Endothelial cell of umbilical vein (primary cell): ENCODE measurements at regions not wholly inside any gene's neighbourhood (a gene's known extent, or its start where the extent isn't known, plus 50 kb on each side); places are given as distances from the start of the nearest gene placed in this dataset.

ENCODE experiments used
- BruUV-seq: library from RNA; stranded (reverse); fragments of 400-500 nt; replicated peaks from 2 replicates; lab custom pipeline; 2021; lab: Mats Ljungman, UMichigan
- CTCF ChIA-PET: fragments of 300-600, 350-600 bp; sonication (Branson Sonifier 250); formaldehyde crosslinking; loops from one replicate; lab custom pipeline; 2021; ENCODE audit warnings: antibody characterized with exemption, inconsistent platforms; lab: Charles Lee
- POLR2A ChIA-PET: fragments of 300-600, 350-600 bp; sonication (Branson Sonifier 250); formaldehyde crosslinking; loops from one replicate; lab custom pipeline; 2021; ENCODE audit warnings: antibody characterized with exemption, inconsistent platforms; lab: Charles Lee
- DNase-seq: peaks from one replicate; pipeline ENCODE4 v3.0.0-alpha.2; 2011; ENCODE audit warnings: low read depth, low spot score
- FAIRE-seq: peaks from 2 replicates; lab custom pipeline; 2011; peaks lifted over from hg19 to GRCh38; lab: Jason Lieb, UNC
- H2AFZ ChIP-seq: 2 replicates; pipeline ENCODE4 v1.6.0; 2012; ENCODE audit warnings: low read depth, low read length, control low read depth, inconsistent platforms
- H3K27ac ChIP-seq: 2 replicates; pipeline ENCODE4 v1.5.1; 2011; ENCODE audit warnings: low read depth, mild to moderate bottlenecking, control low read depth, low read length, moderate library complexity; ENCODE audit not compliant: insufficient read depth
- H3K27me3 ChIP-seq, 2 experiments: 2 replicates each; pipeline versions ENCODE4 v1.6.0 to v1.6.1; 2011; ENCODE audit warnings: low read length in 2 of 2, mixed read lengths in 1 of 2; ENCODE audit not compliant: control insufficient read depth in 2 of 2, insufficient read depth in 2 of 2
- H3K36me3 ChIP-seq, 2 experiments: 2 replicates in 1 of 2; 3 replicates in 1 of 2; pipeline ENCODE4 v1.5.1; 2011; ENCODE audit warnings: low read length in 2 of 2, mild to moderate bottlenecking in 1 of 2, moderate library complexity in 1 of 2; ENCODE audit not compliant: control insufficient read depth in 2 of 2, insufficient read depth in 2 of 2; ENCODE audit errors: extremely low read depth in 1 of 2
- H3K4me1 ChIP-seq: 3 replicates; pipeline ENCODE4 v1.5.1; 2011; ENCODE audit warnings: mild to moderate bottlenecking, low read length; ENCODE audit not compliant: control insufficient read depth, insufficient read depth; ENCODE audit errors: extremely low read depth
- H3K4me2 ChIP-seq: 2 replicates; pipeline ENCODE4 v1.6.1; 2011; ENCODE audit warnings: low read length, control low read depth, mixed read lengths; ENCODE audit not compliant: insufficient read depth
- H3K4me3 ChIP-seq, 3 experiments: fragments of 200-600 bp in 1 of 3; sonication (generic), shearing (Covaris generic) in 1 of 3; replicated peaks in 1 of 3; 2 replicates each; pipeline ENCODE4 v1.5.1; 2011 to 2016; ENCODE audit warnings: control low read depth in 3 of 3, low read length in 3 of 3, mild to moderate bottlenecking in 2 of 3, inconsistent platforms in 1 of 3, low read depth in 1 of 3, moderate library complexity in 1 of 3; ENCODE audit not compliant: insufficient read depth in 1 of 3
- H3K79me2 ChIP-seq: 2 replicates; pipeline ENCODE4 v1.6.0; 2012; ENCODE audit warnings: low read length, inconsistent platforms; ENCODE audit not compliant: control insufficient read depth, insufficient read depth
- H3K9ac ChIP-seq: replicated peaks from 2 replicates; pipeline ENCODE3; 2011; ENCODE audit warnings: low read length, control low read depth; ENCODE audit not compliant: insufficient read depth; ENCODE audit errors: extremely low read depth
- H3K9me1 ChIP-seq: replicated peaks from 3 replicates; pipeline ENCODE4 v1.6.0; 2011; ENCODE audit warnings: mild to moderate bottlenecking, low read length; ENCODE audit not compliant: control insufficient read depth, insufficient read depth; ENCODE audit errors: extremely low read depth
- H3K9me3 ChIP-seq: replicated peaks from 2 replicates; pipeline ENCODE4 v1.5.1; 2012; ENCODE audit warnings: low read length, inconsistent platforms; ENCODE audit not compliant: control insufficient read depth, insufficient read depth
- H4K20me1 ChIP-seq: replicated peaks from 2 replicates; pipeline ENCODE3; 2011; ENCODE audit warnings: mild to moderate bottlenecking, low read length; ENCODE audit not compliant: control insufficient read depth, insufficient read depth; ENCODE audit errors: extremely low read depth
- EZH2 ChIP-seq: IDR thresholded peaks from 2 replicates; pipeline ENCODE4 v1.6.1; 2012; ENCODE audit warnings: borderline replicate concordance, low read depth, mild to moderate bottlenecking, moderate library complexity, low read length, inconsistent platforms; ENCODE audit not compliant: severe bottlenecking
- FOS ChIP-seq: IDR thresholded peaks from 2 replicates; pipeline ENCODE4 v1.6.1; 2011; ENCODE audit warnings: mild to moderate bottlenecking, low read length, moderate library complexity, borderline replicate concordance; ENCODE audit not compliant: insufficient read depth
- GATA2 ChIP-seq: IDR thresholded peaks from 2 replicates; pipeline ENCODE4 v1.7.0; 2011; ENCODE audit warnings: low read depth, mild to moderate bottlenecking, moderate library complexity, mixed read lengths, low read length; ENCODE audit not compliant: insufficient read length, insufficient read depth
- JUN ChIP-seq: IDR thresholded peaks from 2 replicates; pipeline ENCODE4 v1.6.1; 2011; ENCODE audit warnings: borderline replicate concordance, low read depth; ENCODE audit not compliant: insufficient read length, insufficient read depth
- MYC ChIP-seq: IDR thresholded peaks from one replicate; pipeline ENCODE4 v1.6.1; 2011; ENCODE audit warnings: mild to moderate bottlenecking, low read depth, low read length
- POLR2A ChIP-seq: IDR thresholded peaks from 2 replicates; pipeline ENCODE4 v1.6.1; 2012; ENCODE audit warnings: low read depth, mild to moderate bottlenecking, control low read depth, low read length
- POLR2AphosphoS5 ChIP-seq: IDR thresholded peaks from 2 replicates; pipeline ENCODE4 v1.6.1; 2012; ENCODE audit warnings: low read depth, mild to moderate bottlenecking, control low read depth, low read length, moderate library complexity; ENCODE audit not compliant: insufficient read depth
- dilution Hi-C: fragments of 300-500 bp; cut with MboI; formaldehyde crosslinking; loops from one replicate; pipeline ENCODE4 v1.15.0; 2019; ENCODE audit warnings: low sequenced_read_pairs; ENCODE audit not compliant: extremely low pct_ligation_motif_present
- intact Hi-C: fragments of 100-400 bp; cut with micrococcal nuclease; formaldehyde crosslinking; loops from one replicate; pipeline ENCODE4 v1.10.0; 2022
- TF ChIP-seq, protein P1 (sequence below), 2 donors: IDR thresholded peaks; 1 replicate in 1 of 2; 2 replicates in 1 of 2; pipeline ENCODE4 v1.5.1; 2011; ENCODE audit warnings: low read length in 2 of 2, mild to moderate bottlenecking in 2 of 2, moderate library complexity in 2 of 2, control low read depth in 1 of 2, inconsistent platforms in 1 of 2, low read depth in 1 of 2; ENCODE audit not compliant: insufficient read depth in 1 of 2; ENCODE audit errors: extremely low read depth in 1 of 2
- TF ChIP-seq, protein P2 (sequence below): IDR thresholded peaks from 2 replicates; pipeline ENCODE4 v1.6.1; 2011; ENCODE audit not compliant: insufficient read depth, insufficient read length

DNA sequence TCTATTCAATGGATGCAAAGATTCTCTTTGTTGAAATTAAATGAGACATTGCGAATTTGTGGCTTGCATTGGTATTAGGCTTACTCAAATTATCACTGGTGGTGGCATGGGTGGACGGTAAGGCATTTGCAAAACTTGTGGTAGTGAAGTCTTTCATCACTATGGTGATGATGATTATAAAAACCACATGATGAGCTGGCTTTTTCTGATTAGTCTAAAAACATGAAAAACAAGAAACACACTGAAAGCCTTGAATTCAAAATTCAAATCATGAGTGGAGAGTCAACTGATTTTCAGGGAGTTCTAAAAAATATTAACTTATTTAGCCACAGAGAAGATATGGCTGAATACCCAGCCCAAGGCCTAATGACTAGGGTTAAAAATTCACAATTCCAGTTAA, 99.8 kb upstream of the HGF start:
- dilution Hi-C loops: no loop called here
- intact Hi-C loops: no loop called here
- no peaks in the 10 kb centered on the region for H3K27me3 ChIP-seq
- H3K79me2 ChIP-seq: no peaks in the 10 kb centered on the region
- no peak for DNase-seq
- H3K4me1 ChIP-seq: no peaks in the 10 kb centered on the region
- no peak overlapping the region for H3K9ac ChIP-seq
- no peaks in the 10 kb centered on the region for H3K36me3 ChIP-seq
- ChIA-PET POLR2A (no interaction called here), CTCF (no interaction called here)
- H3K27ac ChIP-seq: no peak overlapping the region
- H3K4me3 ChIP-seq: no peak overlapping the region
- FAIRE-seq: no peak
- H3K9me1 ChIP-seq: no peaks in the 10 kb centered on the region
- BruUV-seq: no TSS peak
- no peak overlapping the region for H2AFZ ChIP-seq
- no peaks in the 10 kb centered on the region for H4K20me1 ChIP-seq
- H3K9me3 ChIP-seq: no peaks in the 10 kb centered on the region
- no peak overlapping the region for H3K4me2 ChIP-seq
- TF ChIP-seq, protein P1, sequence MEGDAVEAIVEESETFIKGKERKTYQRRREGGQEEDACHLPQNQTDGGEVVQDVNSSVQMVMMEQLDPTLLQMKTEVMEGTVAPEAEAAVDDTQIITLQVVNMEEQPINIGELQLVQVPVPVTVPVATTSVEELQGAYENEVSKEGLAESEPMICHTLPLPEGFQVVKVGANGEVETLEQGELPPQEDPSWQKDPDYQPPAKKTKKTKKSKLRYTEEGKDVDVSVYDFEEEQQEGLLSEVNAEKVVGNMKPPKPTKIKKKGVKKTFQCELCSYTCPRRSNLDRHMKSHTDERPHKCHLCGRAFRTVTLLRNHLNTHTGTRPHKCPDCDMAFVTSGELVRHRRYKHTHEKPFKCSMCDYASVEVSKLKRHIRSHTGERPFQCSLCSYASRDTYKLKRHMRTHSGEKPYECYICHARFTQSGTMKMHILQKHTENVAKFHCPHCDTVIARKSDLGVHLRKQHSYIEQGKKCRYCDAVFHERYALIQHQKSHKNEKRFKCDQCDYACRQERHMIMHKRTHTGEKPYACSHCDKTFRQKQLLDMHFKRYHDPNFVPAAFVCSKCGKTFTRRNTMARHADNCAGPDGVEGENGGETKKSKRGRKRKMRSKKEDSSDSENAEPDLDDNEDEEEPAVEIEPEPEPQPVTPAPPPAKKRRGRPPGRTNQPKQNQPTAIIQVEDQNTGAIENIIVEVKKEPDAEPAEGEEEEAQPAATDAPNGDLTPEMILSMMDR (IDR thresholded peaks at IDR 0.05; ENCODE audit: extremely low read depth in 1 of 2, insufficient read depth in 1 of 2, low read depth in 1 of 2, low read length in 2 of 2): no peak
- TF ChIP-seq FOS (no peak), POLR2AphosphoS5 (no peak), JUN (no peak), MYC (no peak), POLR2A (no peak), EZH2 (no peak), GATA2 (no peak)
- TF ChIP-seq, protein P2, sequence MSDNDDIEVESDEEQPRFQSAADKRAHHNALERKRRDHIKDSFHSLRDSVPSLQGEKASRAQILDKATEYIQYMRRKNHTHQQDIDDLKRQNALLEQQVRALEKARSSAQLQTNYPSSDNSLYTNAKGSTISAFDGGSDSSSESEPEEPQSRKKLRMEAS: no peak
